ENCODE measurements at regions not wholly inside any gene's neighbourhood (a gene's known extent, or its start where the extent isn't known, plus 50 kb on each side); places are given as distances from the start of the nearest gene placed in this dataset.

GRCh38 chr7:41592236-41592635 is 110.7 kb downstream of the INHBA start:
- H3K4me1 Mint-ChIP-seq (ENCODE audit: low read depth), result no peaks in the 10 kb centered on the region
- H3K27me3 Mint-ChIP-seq (ENCODE audit: low read depth), result no peaks in the 10 kb centered on the region
- peaks cover 22% of the 10 kb centered on the region for H3K9me3 Mint-ChIP-seq
- no peak overlapping the region for H3K27ac Mint-ChIP-seq
- DNase-seq (ENCODE audit: low spot score), result no peak
- no peaks in the 10 kb centered on the region for H3K36me3 Mint-ChIP-seq (ENCODE audit: low read depth)
- no peak overlapping the region for H3K4me3 Mint-ChIP-seq

- Mint-ChIP-seq H3K4me3 (no peak overlapping the region), H3K9me3 (peaks cover 13% of the 10 kb centered on the region), H3K27me3 (ENCODE audit: low read depth) (no peaks in the 10 kb centered on the region), H3K4me1 (ENCODE audit: low read depth) (no peaks in the 10 kb centered on the region), H3K27ac (no peak overlapping the region), H3K36me3 (ENCODE audit: low read depth) (no peaks in the 10 kb centered on the region)
- DNase-seq (ENCODE audit: low spot score), result no peak
Observed at GRCh38 chr7:41590986-41591385, 111.9 kb downstream of the INHBA start.

GRCh38 chr7:41588341-41588740 is 114.5 kb downstream of the INHBA start:
- Mint-ChIP-seq H3K27me3 (ENCODE audit: low read depth) (no peaks in the 10 kb centered on the region), H3K4me3 (no peak overlapping the region), H3K4me1 (ENCODE audit: low read depth) (no peaks in the 10 kb centered on the region), H3K27ac (no peak overlapping the region), H3K9me3 (peaks cover 3% of the 10 kb centered on the region), H3K36me3 (ENCODE audit: low read depth) (no peaks in the 10 kb centered on the region)
- DNase-seq (ENCODE audit: low spot score), result no peak

GRCh38 chr7:41586931-41587640 is 115.8 kb downstream of the INHBA start:
- no peak overlapping the region for H3K4me3 Mint-ChIP-seq
- H3K36me3 Mint-ChIP-seq (ENCODE audit: low read depth), result no peaks in the 10 kb centered on the region
- H3K9me3 Mint-ChIP-seq, result peaks cover 3% of the 10 kb centered on the region
- no peaks in the 10 kb centered on the region for H3K27me3 Mint-ChIP-seq (ENCODE audit: low read depth)
- DNase-seq (ENCODE audit: low spot score), result no peak
- no peak overlapping the region for H3K27ac Mint-ChIP-seq
- H3K4me1 Mint-ChIP-seq (ENCODE audit: low read depth), result no peaks in the 10 kb centered on the region

- Mint-ChIP-seq H3K4me1 (ENCODE audit: low read depth) (no peaks in the 10 kb centered on the region), H3K36me3 (ENCODE audit: low read depth) (no peaks in the 10 kb centered on the region)
- DNase-seq (ENCODE audit: low spot score), result no peak
Observed at GRCh38 chr7:41584746-41585145, 118.1 kb downstream of the INHBA start.

GRCh38 chr7:41582116-41582515 is 120.8 kb downstream of the INHBA start:
- H3K27ac Mint-ChIP-seq, result no peak overlapping the region
- no peaks in the 10 kb centered on the region for H3K27me3 Mint-ChIP-seq (ENCODE audit: low read depth)
- H3K4me1 Mint-ChIP-seq (ENCODE audit: low read depth), result no peaks in the 10 kb centered on the region
- H3K36me3 Mint-ChIP-seq (ENCODE audit: low read depth), result no peaks in the 10 kb centered on the region
- no peak for DNase-seq (ENCODE audit: low spot score)
- H3K9me3 Mint-ChIP-seq, result peaks cover 11% of the 10 kb centered on the region
- H3K4me3 Mint-ChIP-seq, result no peak overlapping the region

More at GRCh38 chr7:41584746-41585145, 118.1 kb downstream of the INHBA start:
- Mint-ChIP-seq H3K27ac (no peak overlapping the region), H3K4me3 (no peak overlapping the region), H3K9me3 (peaks cover 7% of the 10 kb centered on the region), H3K27me3 (ENCODE audit: low read depth) (no peaks in the 10 kb centered on the region)

- H3K4me1 Mint-ChIP-seq (ENCODE audit: low read depth), result no peaks in the 10 kb centered on the region
- H3K9me3 Mint-ChIP-seq, result peaks cover 14% of the 10 kb centered on the region
- H3K27me3 Mint-ChIP-seq (ENCODE audit: low read depth), result no peaks in the 10 kb centered on the region
- H3K4me3 Mint-ChIP-seq, result no peak overlapping the region
- H3K36me3 Mint-ChIP-seq (ENCODE audit: low read depth), result no peaks in the 10 kb centered on the region
- H3K27ac Mint-ChIP-seq, result no peak overlapping the region
- DNase-seq (ENCODE audit: low spot score), result no peak
Observed at GRCh38 chr7:41581041-41581440, 121.8 kb downstream of the INHBA start.

- Mint-ChIP-seq H3K36me3 (ENCODE audit: low read depth) (no peaks in the 10 kb centered on the region), H3K4me3 (no peak overlapping the region), H3K4me1 (ENCODE audit: low read depth) (no peaks in the 10 kb centered on the region), H3K27ac (no peak overlapping the region), H3K27me3 (ENCODE audit: low read depth) (no peaks in the 10 kb centered on the region), H3K9me3 (peaks cover 14% of the 10 kb centered on the region)
- no peak for DNase-seq (ENCODE audit: low spot score)
Observed at GRCh38 chr7:41579961-41580935, 122.6 kb downstream of the INHBA start.

GRCh38 chr7:41578700-41579099 is 124.2 kb downstream of the INHBA start:
- Mint-ChIP-seq H3K4me1 (ENCODE audit: low read depth) (no peaks in the 10 kb centered on the region), H3K4me3 (no peak overlapping the region), H3K27me3 (ENCODE audit: low read depth) (no peaks in the 10 kb centered on the region), H3K36me3 (ENCODE audit: low read depth) (no peaks in the 10 kb centered on the region), H3K27ac (no peak overlapping the region), H3K9me3 (peaks cover 14% of the 10 kb centered on the region)
- no peak for DNase-seq (ENCODE audit: low spot score)

GRCh38 chr7:41576166-41576565 is 126.7 kb downstream of the INHBA start:
- H3K4me3 Mint-ChIP-seq, result no peak overlapping the region
- peaks cover 7% of the 10 kb centered on the region for H3K9me3 Mint-ChIP-seq
- H3K4me1 Mint-ChIP-seq (ENCODE audit: low read depth), result no peaks in the 10 kb centered on the region
- H3K36me3 Mint-ChIP-seq (ENCODE audit: low read depth), result no peaks in the 10 kb centered on the region
- no peak for DNase-seq (ENCODE audit: low spot score)
- H3K27ac Mint-ChIP-seq, result no peak overlapping the region
- no peaks in the 10 kb centered on the region for H3K27me3 Mint-ChIP-seq (ENCODE audit: low read depth)

GRCh38 chr7:41574377-41574776 is 128.5 kb downstream of the INHBA start:
- H3K9me3 Mint-ChIP-seq, result peaks cover 7% of the 10 kb centered on the region
- no peaks in the 10 kb centered on the region for H3K27me3 Mint-ChIP-seq (ENCODE audit: low read depth)
- H3K4me1 Mint-ChIP-seq (ENCODE audit: low read depth), result no peaks in the 10 kb centered on the region
- DNase-seq (ENCODE audit: low spot score), result no peak
- no peaks in the 10 kb centered on the region for H3K36me3 Mint-ChIP-seq (ENCODE audit: low read depth)
- H3K4me3 Mint-ChIP-seq, result no peak overlapping the region
- H3K27ac Mint-ChIP-seq, result no peak overlapping the region

- no peak for DNase-seq (ENCODE audit: low spot score)
- Mint-ChIP-seq H3K27me3 (ENCODE audit: low read depth) (no peaks in the 10 kb centered on the region), H3K36me3 (ENCODE audit: low read depth) (no peaks in the 10 kb centered on the region)
Observed at GRCh38 chr7:41573862-41574261, 129.0 kb downstream of the INHBA start.

GRCh38 chr7:41573443-41573842 is 129.4 kb downstream of the INHBA start:
- H3K27me3 Mint-ChIP-seq (ENCODE audit: low read depth), result no peaks in the 10 kb centered on the region
- peaks cover 7% of the 10 kb centered on the region for H3K9me3 Mint-ChIP-seq
- H3K4me3 Mint-ChIP-seq, result no peak overlapping the region
- no peak overlapping the region for H3K27ac Mint-ChIP-seq
- DNase-seq (ENCODE audit: low spot score), result no peak
- H3K4me1 Mint-ChIP-seq (ENCODE audit: low read depth), result no peaks in the 10 kb centered on the region
- no peaks in the 10 kb centered on the region for H3K36me3 Mint-ChIP-seq (ENCODE audit: low read depth)

More at GRCh38 chr7:41573862-41574261, 129.0 kb downstream of the INHBA start:
- H3K27ac Mint-ChIP-seq, result no peak overlapping the region
- H3K4me1 Mint-ChIP-seq (ENCODE audit: low read depth), result no peaks in the 10 kb centered on the region
- peaks cover 7% of the 10 kb centered on the region for H3K9me3 Mint-ChIP-seq
- no peak overlapping the region for H3K4me3 Mint-ChIP-seq

- Mint-ChIP-seq H3K27me3 (ENCODE audit: low read depth) (no peaks in the 10 kb centered on the region), H3K9me3 (peaks cover 7% of the 10 kb centered on the region), H3K4me1 (ENCODE audit: low read depth) (no peaks in the 10 kb centered on the region), H3K36me3 (ENCODE audit: low read depth) (no peaks in the 10 kb centered on the region), H3K4me3 (no peak overlapping the region), H3K27ac (no peak overlapping the region)
- DNase-seq (ENCODE audit: low spot score), result no peak
Observed at GRCh38 chr7:41573015-41573414, 129.9 kb downstream of the INHBA start.
